ENCODE measurements at regions not wholly inside any gene's neighbourhood (a gene's known extent, or its start where the extent isn't known, plus 50 kb on each side); places are given as distances from the start of the nearest gene placed in this dataset.

- ChIA-PET CTCF (no interaction called here), POLR2A (no interaction called here)
- DNase-seq (ENCODE audit: low spot score): no peak
- no peaks in the 10 kb centered on the region for H3K4me1 Mint-ChIP-seq
- ATAC-seq: no peak
- peaks cover 70% of the 10 kb centered on the region for H3K36me3 Mint-ChIP-seq
- H3K27ac Mint-ChIP-seq: no peak overlapping the region
- no peak overlapping the region for H3K4me3 Mint-ChIP-seq
- peaks cover 79% of the 10 kb centered on the region for H3K9me3 Mint-ChIP-seq
- peaks cover 11% of the 10 kb centered on the region for H3K27me3 Mint-ChIP-seq (ENCODE audit: low read depth)
- TF ChIP-seq OVOL2 (CRISPR knock-in tag; IDR thresholded peaks at IDR 0.05; ENCODE audit: borderline replicate concordance): no peak
- TF ChIP-seq MYBL2 (CRISPR knock-in tag; IDR thresholded peaks at IDR 0.05): no peak
- no peak for TF ChIP-seq ZNF281 (CRISPR knock-in tag; IDR thresholded peaks at IDR 0.05)
- no peak for TF ChIP-seq SOX15 (CRISPR knock-in tag; IDR thresholded peaks at IDR 0.05)
- no peak for TF ChIP-seq NFE2L1 (CRISPR knock-in tag; IDR thresholded peaks at IDR 0.05)
- TF ChIP-seq SP1 (CRISPR knock-in tag; conservative IDR thresholded peaks at IDR 0.05): no peak
- no peak for TF ChIP-seq EMX1 (CRISPR knock-in tag; IDR thresholded peaks at IDR 0.05)
- TF ChIP-seq NFYB (CRISPR knock-in tag; conservative IDR thresholded peaks at IDR 0.05; ENCODE audit: low read depth): no peak
- no peak for TF ChIP-seq ATF3 (CRISPR knock-in tag; conservative IDR thresholded peaks at IDR 0.05)
These were observed 294.1 kb downstream of the SOCS6 start for GRCh38 chr18:70582981-70583380.

- CTCF ChIA-PET: no interaction called here
- POLR2A ChIA-PET: no interaction called here
- H3K4me3 Mint-ChIP-seq: no peak overlapping the region
- H3K27ac Mint-ChIP-seq: no peak overlapping the region
- H3K9me3 Mint-ChIP-seq: peaks cover 82% of the 10 kb centered on the region
- ATAC-seq: peak; percentile 83
- peaks cover 10% of the 10 kb centered on the region for H3K27me3 Mint-ChIP-seq (ENCODE audit: low read depth)
- TF ChIP-seq ATF1 (CRISPR knock-in tag; IDR thresholded peaks at IDR 0.05) (no peak), ESRRA (CRISPR knock-in tag; IDR thresholded peaks at IDR 0.05; ENCODE audit: borderline replicate concordance) (no peak), NR3C1 (CRISPR knock-in tag; conservative IDR thresholded peaks at IDR 0.05; ENCODE audit: low read depth) (no peak), ZNF317 (CRISPR knock-in tag; IDR thresholded peaks at IDR 0.05; ENCODE audit: borderline replicate concordance, low read depth) (no peak), CBFB (CRISPR knock-in tag; IDR thresholded peaks at IDR 0.05; ENCODE audit: low read depth) (no peak), IRF2 (CRISPR knock-in tag; IDR thresholded peaks at IDR 0.05; ENCODE audit: borderline replicate concordance, low read depth) (no peak), GTF2I (CRISPR knock-in tag; conservative IDR thresholded peaks at IDR 0.05) (no peak), JUN (CRISPR knock-in tag; IDR thresholded peaks at IDR 0.05) (no peak), E2F4 (CRISPR knock-in tag; IDR thresholded peaks at IDR 0.05; ENCODE audit: borderline replicate concordance, low read depth) (no peak), E2F5 (CRISPR knock-in tag; IDR thresholded peaks at IDR 0.05) (no peak), FOXJ3 (CRISPR knock-in tag; IDR thresholded peaks at IDR 0.05; ENCODE audit: borderline replicate concordance) (no peak), ZNF416 (CRISPR knock-in tag; IDR thresholded peaks at IDR 0.05) (no peak)
- peaks cover 77% of the 10 kb centered on the region for H3K36me3 Mint-ChIP-seq
- peak; percentile 19 for DNase-seq (ENCODE audit: low spot score)
- no peaks in the 10 kb centered on the region for H3K4me1 Mint-ChIP-seq
These were observed 289.6 kb downstream of the SOCS6 start for GRCh38 chr18:70578480-70578879.

- Mint-ChIP-seq H3K27ac (no peak overlapping the region), H3K4me3 (no peak overlapping the region), H3K9me3 (peaks cover 86% of the 10 kb centered on the region), H3K4me1 (no peaks in the 10 kb centered on the region), H3K27me3 (ENCODE audit: low read depth) (peaks cover 18% of the 10 kb centered on the region), H3K36me3 (peaks cover 81% of the 10 kb centered on the region)
- TF ChIP-seq ZBTB21 (CRISPR knock-in tag; IDR thresholded peaks at IDR 0.05; ENCODE audit: borderline replicate concordance) (no peak), ZNF232 (CRISPR knock-in tag; IDR thresholded peaks at IDR 0.05) (no peak), CREB1 (CRISPR knock-in tag; IDR thresholded peaks at IDR 0.05) (no peak), GRHL2 (CRISPR knock-in tag; IDR thresholded peaks at IDR 0.05; ENCODE audit: insufficient replicate concordance, severe bottlenecking) (no peak), ZSCAN18 (CRISPR knock-in tag; IDR thresholded peaks at IDR 0.05) (no peak)
- POLR2A ChIA-PET: no interaction called here
- DNase-seq (ENCODE audit: low spot score) (no peak), ATAC-seq (no peak)
- CTCF ChIA-PET: no interaction called here
These were observed 288.2 kb downstream of the SOCS6 start for GRCh38 chr18:70577023-70577420.
